GM12892 (cell line): ENCODE measurements at regions not wholly inside any gene's neighbourhood (a gene's known extent, or its start where the extent isn't known, plus 50 kb on each side); places are given as distances from the start of the nearest gene placed in this dataset.

Experiments used
- POLR2A ChIP-seq: IDR thresholded peaks from 2 replicates; pipeline ENCODE4 v1.6.1; 2011; ENCODE audit warnings: low read depth, low read length, control low read depth
- TAF1 ChIP-seq: IDR thresholded peaks from 2 replicates; pipeline ENCODE4 v1.6.1; 2011; ENCODE audit warnings: low read depth, mild to moderate bottlenecking, control low read depth, low read length, borderline replicate concordance

DNA sequence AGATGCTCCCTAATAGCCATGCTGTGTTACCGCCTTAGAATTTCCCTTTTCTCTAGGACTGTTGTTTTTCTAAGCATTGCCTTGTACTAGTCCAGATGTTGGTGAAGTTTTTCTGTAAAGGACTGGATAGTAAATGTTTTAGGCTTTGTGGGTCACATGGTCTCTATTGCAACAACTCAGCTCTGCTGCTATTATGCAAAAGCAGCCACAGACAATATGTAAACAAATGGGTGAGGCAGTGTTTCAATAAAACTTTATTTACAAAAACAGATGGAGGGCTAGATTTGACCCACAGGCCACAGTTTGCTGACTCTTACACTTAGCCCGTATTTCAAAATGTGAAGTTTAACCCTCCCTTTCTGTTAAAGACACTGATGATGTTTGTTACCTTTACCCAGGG lies 207.6 kb upstream of the MYLIP start:
- TF ChIP-seq POLR2A (no peak), TAF1 (no peak)
